ENCODE measurements at regions not wholly inside any gene's neighbourhood (a gene's known extent, or its start where the extent isn't known, plus 50 kb on each side); places are given as distances from the start of the nearest gene placed in this dataset.

GRCh38 chr6:26284537-26285142 is 80.4 kb upstream of the BTN3A2 start:
- no peak for TF ChIP-seq HDGF (IDR thresholded peaks at IDR 0.05; ENCODE audit: borderline replicate concordance)
- TF ChIP-seq TARDBP (IDR thresholded peaks at IDR 0.05) = no peak
- no peak for TF ChIP-seq BHLHE40 (IDR thresholded peaks at IDR 0.05; ENCODE audit: borderline replicate concordance)
- no peak for TF ChIP-seq CTBP1 (IDR thresholded peaks at IDR 0.05; ENCODE audit: borderline replicate concordance)

Data from HEK293T (cell line).